ENCODE measurements at regions not wholly inside any gene's neighbourhood (a gene's known extent, or its start where the extent isn't known, plus 50 kb on each side); places are given as distances from the start of the nearest gene placed in this dataset.

DNA sequence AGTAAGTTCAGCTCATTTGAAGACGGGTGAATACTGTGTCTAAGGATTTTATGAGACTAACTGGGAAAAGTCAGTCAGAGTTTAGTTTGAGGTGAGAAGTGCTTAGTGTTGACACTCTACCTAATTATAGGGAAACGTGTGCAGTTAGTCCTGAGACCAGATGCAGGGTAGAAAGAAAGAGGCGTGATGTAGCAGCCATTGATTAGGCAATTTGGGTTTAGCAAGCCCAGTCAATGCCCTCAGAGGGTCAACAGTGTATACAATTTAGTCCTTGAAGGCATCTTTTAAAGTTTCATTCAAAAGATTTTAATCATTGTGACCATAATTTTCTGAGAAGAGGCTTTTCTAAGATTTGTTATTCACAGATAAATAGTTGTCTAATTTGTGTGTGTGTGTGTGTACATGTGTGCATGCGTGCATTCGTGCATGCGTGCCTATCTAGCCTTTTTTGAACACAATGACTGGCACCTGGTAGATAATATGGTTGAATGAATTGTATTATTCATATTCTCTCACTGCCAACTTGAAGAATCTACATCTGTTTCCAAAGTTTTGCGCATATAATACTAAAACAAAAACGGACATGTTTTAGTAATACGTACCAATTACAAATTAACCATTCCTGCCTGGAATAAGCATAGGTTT, 332.9 kb downstream of the SRGAP2C start:
- no peak for TF ChIP-seq ZNF274 (IDR thresholded peaks at IDR 0.05; ENCODE audit: low read depth, low read length)
- TF ChIP-seq YY1 (IDR thresholded peaks at IDR 0.05; ENCODE audit: insufficient read depth, insufficient read length), result no peak
